Activated CD8-positive, alpha-beta T cell treated with anti-CD3 and anti-CD28 coated beads for 36 hours (primary cell): ENCODE measurements at regions not wholly inside any gene's neighbourhood (a gene's known extent, or its start where the extent isn't known, plus 50 kb on each side); places are given as distances from the start of the nearest gene placed in this dataset.

Experiments used
- ATAC-seq: fragments of 200-7000 bp; cut with Tn5 transposase; one replicate; pipeline ENCODE4 v1.10.0; 2021; ENCODE audit warnings: mild to moderate bottlenecking, moderate library complexity
- CTCF ChIA-PET: fragments of 350-600 bp; sonication (Branson Sonifier 250); formaldehyde crosslinking; loops from one replicate; lab custom pipeline; 2021; ENCODE audit warnings: antibody characterized with exemption; lab: Charles Lee
- POLR2A ChIA-PET: fragments of 350-600 bp; sonication (Branson Sonifier 250); formaldehyde crosslinking; loops from one replicate; lab custom pipeline; 2021; ENCODE audit warnings: antibody characterized with exemption; lab: Charles Lee
- DNase-seq: peaks from one replicate; pipeline ENCODE4 v3.0.0-alpha.2; 2020
- H3K27ac Mint-ChIP-seq: one replicate; pipeline ENCODE4 v1.8.0; 2021; ENCODE audit warnings: mild to moderate bottlenecking, mixed read lengths
- H3K27me3 Mint-ChIP-seq: one replicate; pipeline ENCODE4 v1.8.0; 2021; ENCODE audit warnings: mixed read lengths
- H3K36me3 Mint-ChIP-seq: one replicate; pipeline ENCODE4 v1.8.0; 2021; ENCODE audit warnings: low read depth, mixed read lengths
- H3K4me1 Mint-ChIP-seq: one replicate; pipeline ENCODE4 v1.8.0; 2021; ENCODE audit warnings: low read depth, mixed read lengths
- H3K4me3 Mint-ChIP-seq: one replicate; pipeline ENCODE4 v1.8.0; 2021; ENCODE audit warnings: mild to moderate bottlenecking, moderate library complexity, mixed read lengths
- H3K9me3 Mint-ChIP-seq: one replicate; pipeline ENCODE4 v1.8.0; 2021; ENCODE audit warnings: mixed read lengths
- CTCF ChIP-seq: fragments of 200-600 bp; IDR thresholded peaks from one replicate; pipeline ENCODE4 v1.8.0; 2022; ENCODE audit warnings: antibody characterized with exemption, mild to moderate bottlenecking
- intact Hi-C: fragments of 100-400 bp; cut with micrococcal nuclease; formaldehyde crosslinking; loops from one replicate; pipeline ENCODE4 v1.10.0; 2022

- H3K36me3 Mint-ChIP-seq, result no peaks in the 10 kb centered on the region
- H3K27ac Mint-ChIP-seq, result no peak overlapping the region
- intact Hi-C loops, result no loop called here
- no peak for ATAC-seq
- no peak for TF ChIP-seq CTCF
- ChIA-PET POLR2A (no interaction called here), CTCF (no interaction called here)
- H3K9me3 Mint-ChIP-seq, result peaks cover 5% of the 10 kb centered on the region
- H3K4me1 Mint-ChIP-seq, result no peaks in the 10 kb centered on the region
- H3K27me3 Mint-ChIP-seq, result no peaks in the 10 kb centered on the region
- DNase-seq, result no peak
- no peak overlapping the region for H3K4me3 Mint-ChIP-seq
Observed at GRCh38 chr13:38135592-38135991, 214.1 kb upstream of the UFM1 start.

DNA sequence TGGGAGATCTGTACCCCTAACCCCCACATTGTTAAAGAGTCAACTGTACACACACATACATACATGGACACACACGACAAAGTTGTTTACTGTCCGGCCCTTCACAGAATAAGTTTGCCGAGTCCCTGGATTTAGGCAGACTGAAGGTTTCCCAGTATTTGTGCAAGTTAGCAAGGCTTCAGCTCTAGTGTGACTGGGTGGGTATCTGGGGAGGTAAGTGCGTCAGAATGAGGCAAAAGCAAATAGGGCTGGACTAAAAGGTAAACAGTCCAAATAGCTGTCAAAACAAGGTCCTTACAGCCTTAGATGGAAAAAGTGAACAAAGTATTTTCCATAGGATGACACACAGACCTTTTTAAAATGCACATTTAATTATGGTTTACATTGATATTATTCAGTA is 228.4 kb upstream of the UFM1 start:
- CTCF ChIA-PET, result no interaction called here
- H3K4me3 Mint-ChIP-seq, result no peak overlapping the region
- DNase-seq (no peak), ATAC-seq (no peak)
- no peaks in the 10 kb centered on the region for H3K36me3 Mint-ChIP-seq
- POLR2A ChIA-PET, result no interaction called here
- no peaks in the 10 kb centered on the region for H3K4me1 Mint-ChIP-seq
- no peak overlapping the region for H3K27ac Mint-ChIP-seq
- intact Hi-C loops, result no loop called here
- no peaks in the 10 kb centered on the region for H3K27me3 Mint-ChIP-seq
- no peak for TF ChIP-seq CTCF
- H3K9me3 Mint-ChIP-seq, result peaks cover 5% of the 10 kb centered on the region

GRCh38 chr13:38103851-38104250 is 234.3 kb upstream of the TRPC4 start:
- H3K9me3 Mint-ChIP-seq, result peaks cover 13% of the 10 kb centered on the region
- no peaks in the 10 kb centered on the region for H3K36me3 Mint-ChIP-seq
- H3K4me1 Mint-ChIP-seq, result no peaks in the 10 kb centered on the region
- TF ChIP-seq CTCF, result no peak
- POLR2A ChIA-PET, result no interaction called here
- CTCF ChIA-PET, result no interaction called here
- no peak overlapping the region for H3K4me3 Mint-ChIP-seq
- H3K27ac Mint-ChIP-seq, result no peak overlapping the region
- intact Hi-C loops, result no loop called here
- no peak for DNase-seq
- H3K27me3 Mint-ChIP-seq, result no peaks in the 10 kb centered on the region
- no peak for ATAC-seq

- Mint-ChIP-seq H3K4me3 (no peak overlapping the region), H3K27me3 (no peaks in the 10 kb centered on the region), H3K27ac (no peak overlapping the region), H3K36me3 (no peaks in the 10 kb centered on the region), H3K9me3 (peaks cover 2% of the 10 kb centered on the region), H3K4me1 (no peaks in the 10 kb centered on the region)
- TF ChIP-seq CTCF, result no peak
- ATAC-seq, result no peak
- DNase-seq, result no peak
- ChIA-PET CTCF (no interaction called here), POLR2A (no interaction called here)
- intact Hi-C loops, result no loop called here
Observed at GRCh38 chr13:38099751-38100150, 230.2 kb upstream of the TRPC4 start.

- H3K9me3 Mint-ChIP-seq, result no peaks in the 10 kb centered on the region
- H3K4me1 Mint-ChIP-seq, result no peaks in the 10 kb centered on the region
- no peaks in the 10 kb centered on the region for H3K36me3 Mint-ChIP-seq
- ATAC-seq (no peak), DNase-seq (no peak)
- H3K27me3 Mint-ChIP-seq, result no peaks in the 10 kb centered on the region
- intact Hi-C loops, result no loop called here
- H3K4me3 Mint-ChIP-seq, result no peak overlapping the region
- no peak overlapping the region for H3K27ac Mint-ChIP-seq
- TF ChIP-seq CTCF, result no peak
- POLR2A ChIA-PET, result no interaction called here
- CTCF ChIA-PET, result interaction anchor here (1.5 kb wide), 1 partner anchor 489 kb away, joined by 3 read pairs; no protein-coding TSS in a partner anchor
Observed at GRCh38 chr13:38093425-38093824, 223.9 kb upstream of the TRPC4 start.
